ENCODE measurements at regions not wholly inside any gene's neighbourhood (a gene's known extent, or its start where the extent isn't known, plus 50 kb on each side); places are given as distances from the start of the nearest gene placed in this dataset.
"Not testable (repeated sequence)": the region's sequence is repeated elsewhere in the genome, so short reads cannot be mapped to it uniquely, and the experiment has no call there.

GRCh38 chr21:5133824-5134223, 5387.6 kb upstream of the TPTE start:
- not testable (repeated sequence) for DNase-seq (ENCODE audit: low spot score)

- not testable (repeated sequence) for DNase-seq (ENCODE audit: low spot score)
These were observed 5385.0 kb upstream of the TPTE start for GRCh38 chr21:5136406-5136805.

- DNase-seq (ENCODE audit: low spot score), result not testable (repeated sequence)
These were observed 5384.4 kb upstream of the TPTE start for GRCh38 chr21:5137006-5137405.

- not testable (repeated sequence) for DNase-seq (ENCODE audit: low spot score)
These were observed 5382.7 kb upstream of the TPTE start for GRCh38 chr21:5138687-5139086.

- not testable (repeated sequence) for DNase-seq (ENCODE audit: low spot score)
These were observed 5381.9 kb upstream of the TPTE start for GRCh38 chr21:5139528-5139927.

- not testable (repeated sequence) for DNase-seq (ENCODE audit: low spot score)
These were observed 5378.4 kb upstream of the TPTE start for GRCh38 chr21:5143011-5143410.

GRCh38 chr21:5144731-5145130, 5376.7 kb upstream of the TPTE start:
- not testable (repeated sequence) for DNase-seq (ENCODE audit: low spot score)

- DNase-seq (ENCODE audit: low spot score), result not testable (repeated sequence)
These were observed 5373.7 kb upstream of the TPTE start for GRCh38 chr21:5147685-5148084.

GRCh38 chr21:5149222-5149621, 5372.2 kb upstream of the TPTE start:
- not testable (repeated sequence) for DNase-seq (ENCODE audit: low spot score)

- DNase-seq (ENCODE audit: low spot score), result not testable (repeated sequence)
These were observed 5367.3 kb upstream of the TPTE start for GRCh38 chr21:5153842-5154640.

- DNase-seq (ENCODE audit: low spot score), result peak; percentile 64
These were observed 5366.8 kb upstream of the TPTE start for GRCh38 chr21:5154641-5154982.

- DNase-seq (ENCODE audit: low spot score), result not testable (repeated sequence)
These were observed 5358.4 kb upstream of the TPTE start for GRCh38 chr21:5162693-5163574.

GRCh38 chr21:5165829-5166228, 5355.6 kb upstream of the TPTE start:
- DNase-seq (ENCODE audit: low spot score), result not testable (repeated sequence)

All from SW480 (cell line).